HepG2 (cell line): ENCODE measurements at regions not wholly inside any gene's neighbourhood (a gene's known extent, or its start where the extent isn't known, plus 50 kb on each side); places are given as distances from the start of the nearest gene placed in this dataset.

Experiments
- ARHGAP35 ChIP-seq: sonication (generic); formaldehyde crosslinking; IDR thresholded peaks from 2 replicates; pipeline ENCODE4 v1.9.0; 2022; ENCODE audit warnings: mild to moderate bottlenecking, inconsistent platforms, moderate library complexity, missing genetic modification reagents, borderline replicate concordance
- ATF1 ChIP-seq: IDR thresholded peaks from 2 replicates; pipeline ENCODE4 v1.6.1; 2016; ENCODE audit warnings: mild to moderate bottlenecking, control low read depth
- CHD4 ChIP-seq: fragments of 200-600 bp; sonication (generic); IDR thresholded peaks from 2 replicates; pipeline ENCODE4 v1.7.0; 2017; ENCODE audit warnings: mild to moderate bottlenecking, low read length, borderline replicate concordance
- EED ChIP-seq: sonication (generic); formaldehyde crosslinking; IDR thresholded peaks from 2 replicates; pipeline ENCODE4 v1.5.0; 2020; ENCODE audit warnings: mild to moderate bottlenecking, missing genetic modification reagents
- FOXK2 ChIP-seq: fragments of 450-650 bp; IDR thresholded peaks from 2 replicates; pipeline ENCODE4 v1.6.1; 2016
- GLI4 ChIP-seq: sonication (generic); formaldehyde crosslinking; IDR thresholded peaks from 2 replicates; pipeline ENCODE4 v1.5.1; 2020; ENCODE audit warnings: missing genetic modification reagents, mild to moderate bottlenecking, moderate library complexity, borderline replicate concordance
- HOXA9 ChIP-seq: sonication (generic); formaldehyde crosslinking; IDR thresholded peaks from 2 replicates; pipeline ENCODE4 v1.8.1; 2022; ENCODE audit warnings: missing genetic modification reagents, mild to moderate bottlenecking, moderate library complexity, borderline replicate concordance
- MED1 ChIP-seq: sonication (generic); formaldehyde crosslinking; IDR thresholded peaks from 2 replicates; pipeline ENCODE4 v1.4.0; 2020; ENCODE audit warnings: missing genetic modification reagents
- NFE2L1 ChIP-seq: sonication (generic); formaldehyde crosslinking; IDR thresholded peaks from 2 replicates; pipeline ENCODE4 v1.4.0; 2020; ENCODE audit warnings: missing genetic modification reagents, mild to moderate bottlenecking, borderline replicate concordance
- REXO4 ChIP-seq: sonication (generic); formaldehyde crosslinking; IDR thresholded peaks from 2 replicates; pipeline ENCODE4 v1.8.0; 2022; ENCODE audit warnings: missing genetic modification reagents, mild to moderate bottlenecking, borderline replicate concordance
- RXRB ChIP-seq: IDR thresholded peaks from 2 replicates; pipeline ENCODE4 v1.6.1; 2016; ENCODE audit warnings: borderline replicate concordance, missing genetic modification reagents, missing compliant biosample characterization
- SPEN ChIP-seq: sonication (generic); formaldehyde crosslinking; IDR thresholded peaks from 2 replicates; pipeline ENCODE4 v1.5.1; 2020; ENCODE audit warnings: low read depth, mild to moderate bottlenecking, missing genetic modification reagents
- ZNF160 ChIP-seq: sonication (generic); formaldehyde crosslinking; IDR thresholded peaks from 2 replicates; pipeline ENCODE4 v1.8.0; 2022; ENCODE audit warnings: mild to moderate bottlenecking, inconsistent platforms, missing genetic modification reagents
- ZNF329 ChIP-seq: sonication (generic); formaldehyde crosslinking; IDR thresholded peaks from 2 replicates; pipeline ENCODE4 v1.9.0; 2021; ENCODE audit warnings: low read depth, mild to moderate bottlenecking, missing genetic modification reagents
- TF ChIP-seq, protein P1 (sequence below): sonication (generic); formaldehyde crosslinking; IDR thresholded peaks from 2 replicates; pipeline ENCODE4 v1.5.0; 2020; ENCODE audit warnings: mild to moderate bottlenecking, missing genetic modification reagents
- TF ChIP-seq, protein P2 (sequence below): sonication (generic); formaldehyde crosslinking; conservative IDR thresholded peaks from 2 replicates; pipeline ENCODE4 v1.4.0; 2020; ENCODE audit warnings: mild to moderate bottlenecking, missing genetic modification reagents, moderate library complexity
- TF ChIP-seq, protein P3 (sequence below): IDR thresholded peaks from 2 replicates; pipeline ENCODE4 v1.6.1; 2016; ENCODE audit warnings: missing compliant biosample characterization, missing genetic modification reagents, borderline replicate concordance
- TF ChIP-seq, protein P4 (sequence below): sonication (generic); formaldehyde crosslinking; IDR thresholded peaks from 2 replicates; pipeline ENCODE4 v1.5.1; 2020; ENCODE audit warnings: missing genetic modification reagents, mild to moderate bottlenecking, borderline replicate concordance

DNA sequence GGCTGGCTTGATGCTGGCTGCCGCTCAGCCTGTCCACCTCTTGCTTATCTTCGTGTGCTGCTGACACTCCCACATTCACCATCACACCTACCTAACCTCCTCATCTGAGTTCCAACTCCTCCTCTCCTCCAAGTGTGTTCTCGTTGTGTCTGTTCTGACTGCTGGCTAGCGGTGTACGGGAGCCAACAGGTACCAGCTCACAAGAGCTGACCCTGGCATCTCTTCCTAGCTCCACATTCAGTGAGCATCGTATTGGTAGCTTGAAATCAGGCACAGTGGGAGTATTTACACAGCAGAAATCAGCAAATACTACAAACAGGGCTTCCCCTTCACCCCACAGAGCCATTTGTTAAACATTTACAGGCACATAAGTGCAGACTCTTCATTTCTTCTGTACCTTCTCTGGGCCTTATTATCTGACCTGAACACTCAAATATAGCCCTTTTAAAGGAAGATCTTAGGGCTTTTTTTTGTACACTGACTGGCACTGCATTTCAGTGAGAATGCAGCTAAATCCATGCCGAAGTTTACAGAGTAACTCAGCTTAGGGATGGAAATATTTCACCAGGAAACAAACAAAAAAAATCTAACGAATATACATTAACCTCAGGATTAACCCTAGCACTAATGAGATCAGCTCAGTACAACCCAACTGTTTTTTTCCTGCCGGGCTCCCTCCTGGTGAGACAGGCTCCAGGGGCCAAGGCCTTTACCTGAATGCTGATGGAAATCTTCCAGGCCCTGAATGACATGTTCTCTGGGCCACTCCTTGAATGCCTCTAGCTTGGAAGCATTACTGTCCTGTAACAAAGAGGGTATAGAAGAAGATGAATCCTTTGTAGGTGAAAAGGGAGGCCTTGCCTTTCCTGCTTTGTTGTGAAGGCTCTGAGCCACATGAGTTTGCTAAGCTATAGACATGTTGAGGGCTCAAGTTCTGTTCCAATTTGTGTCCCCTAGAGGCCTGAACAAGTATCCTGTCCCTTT is 150.5 kb upstream of the LPP start (continued):
- TF ChIP-seq SPEN (CRISPR knock-in tag) (0 out of 2 replicates have a peak, but pooled peaks have one; percentile 20), REXO4 (CRISPR knock-in tag) (no peak), MED1 (CRISPR knock-in tag) (peak; percentile 80), EED (no peak), ARHGAP35 (CRISPR knock-in tag) (no peak), ZNF160 (0 out of 2 replicates have a peak, but pooled peaks have one; percentile 46), FOXK2 (no peak), CHD4 (peak; percentile 29), RXRB (CRISPR knock-in tag) (peak; percentile 87), HOXA9 (no peak), ATF1 (CRISPR knock-in tag) (peak; percentile 59), NFE2L1 (CRISPR knock-in tag) (no peak), GLI4 (CRISPR knock-in tag) (no peak), ZNF329 (CRISPR knock-in tag) (no peak)
- TF ChIP-seq, protein P1, sequence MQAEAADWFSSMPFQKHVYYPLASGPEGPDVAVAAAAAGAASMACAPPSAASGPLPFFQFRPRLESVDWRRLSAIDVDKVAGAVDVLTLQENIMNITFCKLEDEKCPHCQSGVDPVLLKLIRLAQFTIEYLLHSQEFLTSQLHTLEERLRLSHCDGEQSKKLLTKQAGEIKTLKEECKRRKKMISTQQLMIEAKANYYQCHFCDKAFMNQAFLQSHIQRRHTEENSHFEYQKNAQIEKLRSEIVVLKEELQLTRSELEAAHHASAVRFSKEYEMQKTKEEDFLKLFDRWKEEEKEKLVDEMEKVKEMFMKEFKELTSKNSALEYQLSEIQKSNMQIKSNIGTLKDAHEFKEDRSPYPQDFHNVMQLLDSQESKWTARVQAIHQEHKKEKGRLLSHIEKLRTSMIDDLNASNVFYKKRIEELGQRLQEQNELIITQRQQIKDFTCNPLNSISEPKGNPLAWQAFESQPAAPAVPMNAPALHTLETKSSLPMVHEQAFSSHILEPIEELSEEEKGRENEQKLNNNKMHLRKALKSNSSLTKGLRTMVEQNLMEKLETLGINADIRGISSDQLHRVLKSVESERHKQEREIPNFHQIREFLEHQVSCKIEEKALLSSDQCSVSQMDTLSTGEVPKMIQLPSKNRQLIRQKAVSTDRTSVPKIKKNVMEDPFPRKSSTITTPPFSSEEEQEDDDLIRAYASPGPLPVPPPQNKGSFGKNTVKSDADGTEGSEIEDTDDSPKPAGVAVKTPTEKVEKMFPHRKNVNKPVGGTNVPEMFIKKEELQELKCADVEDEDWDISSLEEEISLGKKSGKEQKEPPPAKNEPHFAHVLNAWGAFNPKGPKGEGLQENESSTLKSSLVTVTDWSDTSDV (CRISPR knock-in tag) = no peak
- TF ChIP-seq, protein P2, sequence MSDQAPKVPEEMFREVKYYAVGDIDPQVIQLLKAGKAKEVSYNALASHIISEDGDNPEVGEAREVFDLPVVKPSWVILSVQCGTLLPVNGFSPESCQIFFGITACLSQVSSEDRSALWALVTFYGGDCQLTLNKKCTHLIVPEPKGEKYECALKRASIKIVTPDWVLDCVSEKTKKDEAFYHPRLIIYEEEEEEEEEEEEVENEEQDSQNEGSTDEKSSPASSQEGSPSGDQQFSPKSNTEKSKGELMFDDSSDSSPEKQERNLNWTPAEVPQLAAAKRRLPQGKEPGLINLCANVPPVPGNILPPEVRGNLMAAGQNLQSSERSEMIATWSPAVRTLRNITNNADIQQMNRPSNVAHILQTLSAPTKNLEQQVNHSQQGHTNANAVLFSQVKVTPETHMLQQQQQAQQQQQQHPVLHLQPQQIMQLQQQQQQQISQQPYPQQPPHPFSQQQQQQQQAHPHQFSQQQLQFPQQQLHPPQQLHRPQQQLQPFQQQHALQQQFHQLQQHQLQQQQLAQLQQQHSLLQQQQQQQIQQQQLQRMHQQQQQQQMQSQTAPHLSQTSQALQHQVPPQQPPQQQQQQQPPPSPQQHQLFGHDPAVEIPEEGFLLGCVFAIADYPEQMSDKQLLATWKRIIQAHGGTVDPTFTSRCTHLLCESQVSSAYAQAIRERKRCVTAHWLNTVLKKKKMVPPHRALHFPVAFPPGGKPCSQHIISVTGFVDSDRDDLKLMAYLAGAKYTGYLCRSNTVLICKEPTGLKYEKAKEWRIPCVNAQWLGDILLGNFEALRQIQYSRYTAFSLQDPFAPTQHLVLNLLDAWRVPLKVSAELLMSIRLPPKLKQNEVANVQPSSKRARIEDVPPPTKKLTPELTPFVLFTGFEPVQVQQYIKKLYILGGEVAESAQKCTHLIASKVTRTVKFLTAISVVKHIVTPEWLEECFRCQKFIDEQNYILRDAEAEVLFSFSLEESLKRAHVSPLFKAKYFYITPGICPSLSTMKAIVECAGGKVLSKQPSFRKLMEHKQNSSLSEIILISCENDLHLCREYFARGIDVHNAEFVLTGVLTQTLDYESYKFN (CRISPR knock-in tag) = peak; percentile 94
- TF ChIP-seq, protein P3, sequence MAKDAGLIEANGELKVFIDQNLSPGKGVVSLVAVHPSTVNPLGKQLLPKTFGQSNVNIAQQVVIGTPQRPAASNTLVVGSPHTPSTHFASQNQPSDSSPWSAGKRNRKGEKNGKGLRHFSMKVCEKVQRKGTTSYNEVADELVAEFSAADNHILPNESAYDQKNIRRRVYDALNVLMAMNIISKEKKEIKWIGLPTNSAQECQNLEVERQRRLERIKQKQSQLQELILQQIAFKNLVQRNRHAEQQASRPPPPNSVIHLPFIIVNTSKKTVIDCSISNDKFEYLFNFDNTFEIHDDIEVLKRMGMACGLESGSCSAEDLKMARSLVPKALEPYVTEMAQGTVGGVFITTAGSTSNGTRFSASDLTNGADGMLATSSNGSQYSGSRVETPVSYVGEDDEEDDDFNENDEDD (CRISPR knock-in tag) = no peak
- TF ChIP-seq, protein P4, sequence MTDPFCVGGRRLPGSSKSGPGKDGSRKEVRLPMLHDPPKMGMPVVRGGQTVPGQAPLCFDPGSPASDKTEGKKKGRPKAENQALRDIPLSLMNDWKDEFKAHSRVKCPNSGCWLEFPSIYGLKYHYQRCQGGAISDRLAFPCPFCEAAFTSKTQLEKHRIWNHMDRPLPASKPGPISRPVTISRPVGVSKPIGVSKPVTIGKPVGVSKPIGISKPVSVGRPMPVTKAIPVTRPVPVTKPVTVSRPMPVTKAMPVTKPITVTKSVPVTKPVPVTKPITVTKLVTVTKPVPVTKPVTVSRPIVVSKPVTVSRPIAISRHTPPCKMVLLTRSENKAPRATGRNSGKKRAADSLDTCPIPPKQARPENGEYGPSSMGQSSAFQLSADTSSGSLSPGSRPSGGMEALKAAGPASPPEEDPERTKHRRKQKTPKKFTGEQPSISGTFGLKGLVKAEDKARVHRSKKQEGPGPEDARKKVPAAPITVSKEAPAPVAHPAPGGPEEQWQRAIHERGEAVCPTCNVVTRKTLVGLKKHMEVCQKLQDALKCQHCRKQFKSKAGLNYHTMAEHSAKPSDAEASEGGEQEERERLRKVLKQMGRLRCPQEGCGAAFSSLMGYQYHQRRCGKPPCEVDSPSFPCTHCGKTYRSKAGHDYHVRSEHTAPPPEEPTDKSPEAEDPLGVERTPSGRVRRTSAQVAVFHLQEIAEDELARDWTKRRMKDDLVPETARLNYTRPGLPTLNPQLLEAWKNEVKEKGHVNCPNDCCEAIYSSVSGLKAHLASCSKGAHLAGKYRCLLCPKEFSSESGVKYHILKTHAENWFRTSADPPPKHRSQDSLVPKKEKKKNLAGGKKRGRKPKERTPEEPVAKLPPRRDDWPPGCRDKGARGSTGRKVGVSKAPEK (CRISPR knock-in tag) = no peak; the same call in 1 of the 2 replicates
